IPS-15b (cell line): ENCODE measurements at regions not wholly inside any gene's neighbourhood (a gene's known extent, or its start where the extent isn't known, plus 50 kb on each side); places are given as distances from the start of the nearest gene placed in this dataset.

Source experiments
- H3K27me3 ChIP-seq: one replicate; pipeline ENCODE4 v1.6.1; 2013; ENCODE audit warnings: low read length; ENCODE audit not compliant: control insufficient read depth, insufficient read depth
- H3K36me3 ChIP-seq: one replicate; pipeline ENCODE4 v1.6.1; 2013; ENCODE audit warnings: low read length; ENCODE audit not compliant: control insufficient read depth, insufficient read depth
- H3K4me1 ChIP-seq: one replicate; pipeline ENCODE4 v1.6.1; 2013; ENCODE audit warnings: mild to moderate bottlenecking, low read length; ENCODE audit not compliant: control insufficient read depth, insufficient read depth
- H3K4me3 ChIP-seq: one replicate; pipeline ENCODE4 v1.5.1; 2013; ENCODE audit warnings: low read depth, low read length
- H3K9ac ChIP-seq: one replicate; pipeline ENCODE4 v1.6.1; 2013; ENCODE audit warnings: low read depth, mild to moderate bottlenecking, low read length
- H3K9me3 ChIP-seq: one replicate; pipeline ENCODE4 v1.6.1; 2013; ENCODE audit warnings: mild to moderate bottlenecking, low read length; ENCODE audit not compliant: control insufficient read depth, insufficient read depth

DNA sequence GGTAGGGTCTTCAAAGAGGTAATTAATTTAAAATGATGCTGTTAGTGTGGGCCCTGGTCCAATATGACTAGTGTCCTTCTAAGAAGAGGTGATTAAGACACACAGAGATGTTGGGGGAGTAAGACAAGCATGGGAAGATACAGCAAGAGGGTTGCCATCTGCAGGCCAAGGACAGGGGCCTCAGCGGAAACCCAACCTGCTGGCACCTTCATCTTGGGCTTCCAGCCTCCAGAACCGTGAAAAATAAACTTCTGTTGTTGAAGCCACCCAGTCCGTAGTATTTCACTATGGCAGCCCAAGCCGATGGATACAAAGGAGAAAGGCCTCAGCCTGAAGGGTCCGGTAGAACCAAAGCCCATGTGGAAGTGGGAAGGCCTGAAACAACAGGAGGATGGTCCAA is 161.7 kb upstream of the UBE2E1 start:
- Histone ChIP-seq H3K9me3 (no peaks in the 10 kb centered on the region), H3K4me1 (peaks cover 18% of the 10 kb centered on the region), H3K36me3 (no peaks in the 10 kb centered on the region), H3K9ac (no peak overlapping the region), H3K27me3 (no peaks in the 10 kb centered on the region), H3K4me3 (no peak overlapping the region)

DNA sequence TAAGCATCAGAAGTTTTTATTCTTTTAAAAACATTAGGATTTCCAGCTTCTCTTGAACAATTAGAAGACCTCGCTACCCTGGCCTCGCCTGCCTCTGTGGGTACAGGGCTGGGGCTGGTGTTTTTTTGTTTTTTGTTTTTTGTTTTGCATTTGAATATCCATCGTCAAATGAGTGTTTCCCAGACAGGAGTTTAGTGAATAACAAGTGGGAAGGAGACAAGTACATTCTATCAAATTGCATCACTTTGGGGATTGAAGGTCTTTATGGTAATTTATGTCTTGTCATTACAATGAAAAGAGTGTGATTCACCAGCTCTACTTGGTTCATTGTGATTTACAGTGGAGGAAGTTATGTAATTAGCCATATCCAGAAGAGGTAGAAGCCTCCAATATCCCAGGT is 161.1 kb upstream of the UBE2E1 start:
- no peak overlapping the region for H3K4me3 ChIP-seq
- H3K4me1 ChIP-seq, result peaks cover 23% of the 10 kb centered on the region
- no peak overlapping the region for H3K9ac ChIP-seq
- H3K9me3 ChIP-seq, result no peaks in the 10 kb centered on the region
- no peaks in the 10 kb centered on the region for H3K27me3 ChIP-seq
- no peaks in the 10 kb centered on the region for H3K36me3 ChIP-seq

- H3K4me1 ChIP-seq, result peaks cover 30% of the 10 kb centered on the region
- H3K4me3 ChIP-seq, result no peak overlapping the region
- H3K27me3 ChIP-seq, result no peaks in the 10 kb centered on the region
- no peaks in the 10 kb centered on the region for H3K9me3 ChIP-seq
- H3K36me3 ChIP-seq, result no peaks in the 10 kb centered on the region
- no peak overlapping the region for H3K9ac ChIP-seq
Measured at GRCh38 chr3:23645533-23646183, 160.1 kb upstream of the UBE2E1 start.

- Histone ChIP-seq H3K9me3 (no peaks in the 10 kb centered on the region), H3K4me3 (no peak overlapping the region), H3K27me3 (no peaks in the 10 kb centered on the region), H3K36me3 (no peaks in the 10 kb centered on the region), H3K9ac (no peak overlapping the region), H3K4me1 (peaks cover 30% of the 10 kb centered on the region)
Measured at GRCh38 chr3:23646184-23646920, 159.4 kb upstream of the UBE2E1 start.

- no peak overlapping the region for H3K4me3 ChIP-seq
- H3K36me3 ChIP-seq, result no peaks in the 10 kb centered on the region
- no peaks in the 10 kb centered on the region for H3K9me3 ChIP-seq
- H3K9ac ChIP-seq, result no peak overlapping the region
- H3K27me3 ChIP-seq, result no peaks in the 10 kb centered on the region
- peaks cover 30% of the 10 kb centered on the region for H3K4me1 ChIP-seq
Measured at GRCh38 chr3:23647706-23648258, 158.0 kb upstream of the UBE2E1 start.

DNA sequence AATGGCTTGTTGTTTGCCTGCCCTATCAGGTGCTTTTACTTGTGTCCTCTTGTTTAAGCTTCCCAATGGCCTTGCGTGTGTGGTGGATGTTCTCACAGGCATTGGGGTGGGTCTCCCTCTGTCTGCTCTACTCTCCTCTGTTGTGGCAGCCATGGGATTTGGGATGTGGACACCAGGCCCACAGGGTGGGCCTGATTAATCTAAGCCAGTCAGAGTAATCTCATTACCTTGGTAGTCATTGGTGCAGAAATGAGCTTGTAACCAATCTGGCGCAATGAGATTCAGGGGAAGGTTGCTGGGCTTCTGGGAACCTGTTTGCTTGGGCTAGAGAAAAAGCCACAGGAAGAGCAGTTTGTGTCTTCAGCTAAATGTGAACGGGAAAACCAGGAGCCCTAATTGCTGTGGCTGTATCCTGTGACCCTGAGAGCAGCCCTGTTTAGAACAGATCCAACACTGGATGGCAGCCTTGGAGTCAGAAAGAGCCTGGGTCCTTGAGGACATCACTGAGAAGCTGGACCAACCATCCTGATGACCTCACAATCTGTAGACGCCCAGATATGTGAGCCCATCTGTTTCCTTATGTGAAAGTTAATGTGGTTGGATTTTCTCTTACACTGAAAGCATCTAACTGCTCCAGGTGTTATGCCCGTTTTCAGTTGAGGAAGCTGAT is 157.3 kb upstream of the UBE2E1 start:
- no peaks in the 10 kb centered on the region for H3K36me3 ChIP-seq
- H3K4me1 ChIP-seq, result peaks cover 30% of the 10 kb centered on the region
- no peaks in the 10 kb centered on the region for H3K27me3 ChIP-seq
- H3K4me3 ChIP-seq, result no peak overlapping the region
- no peak overlapping the region for H3K9ac ChIP-seq
- H3K9me3 ChIP-seq, result no peaks in the 10 kb centered on the region

GRCh38 chr3:23648996-23649395 is 156.8 kb upstream of the UBE2E1 start:
- Histone ChIP-seq H3K4me1 (peaks cover 32% of the 10 kb centered on the region), H3K27me3 (no peaks in the 10 kb centered on the region), H3K36me3 (no peaks in the 10 kb centered on the region), H3K4me3 (no peak overlapping the region), H3K9ac (no peak overlapping the region), H3K9me3 (no peaks in the 10 kb centered on the region)

- no peak overlapping the region for H3K9ac ChIP-seq
- H3K9me3 ChIP-seq, result no peaks in the 10 kb centered on the region
- no peaks in the 10 kb centered on the region for H3K36me3 ChIP-seq
- peaks cover 32% of the 10 kb centered on the region for H3K4me1 ChIP-seq
- no peak overlapping the region for H3K4me3 ChIP-seq
- no peaks in the 10 kb centered on the region for H3K27me3 ChIP-seq
Measured at GRCh38 chr3:23649448-23649847, 156.3 kb upstream of the UBE2E1 start.

DNA sequence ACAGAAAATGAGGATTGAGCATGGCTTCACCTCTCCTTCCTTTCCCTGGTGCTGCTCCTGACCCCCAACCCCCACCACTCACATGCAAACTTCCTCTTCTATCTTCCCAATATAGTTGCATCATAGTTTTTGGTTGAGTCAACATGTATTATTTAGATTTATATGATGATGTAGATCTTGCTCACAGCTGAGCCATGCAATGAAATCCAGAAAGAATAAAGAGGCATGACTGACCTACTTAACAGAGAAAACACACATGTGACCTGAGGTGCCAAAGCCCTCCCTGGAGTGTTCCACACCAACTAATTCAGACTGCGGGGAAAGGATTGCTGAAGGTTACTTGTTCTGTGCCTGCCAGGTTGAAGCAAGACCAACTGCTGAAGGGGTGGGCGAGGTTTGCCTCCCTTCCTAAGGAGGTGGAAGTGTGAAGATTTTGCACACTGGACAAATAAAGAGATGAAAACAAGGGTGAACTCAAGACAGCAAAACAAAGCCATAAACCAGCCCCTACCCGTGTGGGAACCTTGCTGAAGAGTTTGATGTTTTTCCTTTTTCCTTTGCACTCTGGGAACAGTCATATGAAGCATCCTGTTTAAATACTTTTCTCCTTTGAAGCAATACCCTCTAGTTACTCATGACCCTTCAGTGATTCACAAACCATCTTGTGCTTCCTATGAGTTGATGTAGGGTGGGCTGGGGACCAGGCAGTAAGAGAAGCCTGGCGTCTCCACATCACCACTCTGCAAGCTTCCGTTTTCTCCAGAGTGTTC is 155.2 kb upstream of the UBE2E1 start:
- Histone ChIP-seq H3K36me3 (no peaks in the 10 kb centered on the region), H3K4me1 (peaks cover 25% of the 10 kb centered on the region), H3K4me3 (no peak overlapping the region)

DNA sequence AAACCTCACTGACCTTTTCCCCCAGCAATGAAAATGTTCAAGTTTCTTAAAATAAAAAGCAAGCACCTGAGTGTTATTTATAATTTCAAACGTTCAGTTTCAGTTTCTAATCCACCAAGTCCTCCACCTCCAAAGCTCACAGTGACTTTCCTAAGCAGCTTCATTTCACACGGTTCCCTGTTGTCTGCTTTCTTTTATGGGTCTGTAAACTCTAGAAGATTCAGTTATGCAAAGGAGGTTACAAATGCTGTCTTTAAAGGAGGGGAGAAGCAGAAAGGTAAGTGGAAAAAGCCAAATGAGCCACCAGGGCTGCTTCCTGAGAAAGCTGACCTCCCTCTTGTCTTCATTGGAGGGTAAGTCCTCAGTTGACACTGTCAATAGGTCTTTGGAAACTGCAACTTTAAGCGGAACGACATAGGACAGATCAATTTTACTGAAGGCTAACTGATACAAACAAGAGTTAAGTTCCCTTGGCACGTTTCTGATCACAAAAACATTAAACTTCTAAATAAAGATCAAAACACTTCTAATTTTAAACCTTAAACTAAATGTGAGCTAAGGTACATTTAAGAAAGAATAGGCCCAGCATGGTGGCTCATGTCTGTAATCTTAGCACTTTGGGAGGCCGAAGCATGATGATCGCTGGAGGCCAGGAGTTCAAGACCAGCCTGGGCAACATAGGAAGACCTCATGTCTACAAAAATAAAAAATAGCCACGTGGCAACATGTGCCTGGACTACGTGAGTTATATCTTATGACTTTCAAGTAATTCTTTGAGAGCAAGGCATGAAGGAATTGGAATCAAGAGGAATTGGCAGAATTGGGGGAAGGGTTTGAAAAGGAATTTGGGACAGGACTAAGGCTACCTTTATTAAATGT is 151.9 kb upstream of the UBE2E1 start:
- Histone ChIP-seq H3K9ac (no peak overlapping the region), H3K4me1 (peaks cover 14% of the 10 kb centered on the region), H3K27me3 (no peaks in the 10 kb centered on the region), H3K9me3 (peaks cover 4% of the 10 kb centered on the region), H3K36me3 (no peaks in the 10 kb centered on the region), H3K4me3 (no peak overlapping the region)

More for the DNA sequence above, 155.2 kb upstream of the UBE2E1 start:
- Histone ChIP-seq H3K27me3 (no peaks in the 10 kb centered on the region), H3K9me3 (no peaks in the 10 kb centered on the region), H3K9ac (no peak overlapping the region)
